ENCODE measurements at regions not wholly inside any gene's neighbourhood (a gene's known extent, or its start where the extent isn't known, plus 50 kb on each side); places are given as distances from the start of the nearest gene placed in this dataset.

GRCh38 chr5:147073098-147073497 is 161.7 kb upstream of the STK32A start:
- ChIA-PET POLR2A (no interaction called here), CTCF (no interaction called here)
- DNase-seq (ENCODE audit: low read depth) = no peak

GRCh38 chr5:147075187-147075586 is 159.6 kb upstream of the STK32A start:
- Histone ChIP-seq H3K36me3 (ENCODE audit: control insufficient read depth, insufficient read depth, low read length) (no peaks in the 10 kb centered on the region), H3K27me3 (ENCODE audit: control insufficient read depth, insufficient read depth, low read length) (no peaks in the 10 kb centered on the region), H3K4me3 (ENCODE audit: low read depth, low read length) (no peak overlapping the region)
- ChIA-PET POLR2A (no interaction called here), CTCF (interaction anchor here (1.2 to 2.0 kb wide), 2 partner anchors 9 to 23 kb away, joined by 3 to 5 read pairs; no protein-coding TSS in a partner anchor)
- no peak for DNase-seq (ENCODE audit: low read depth)
- TF ChIP-seq CTCF (IDR thresholded peaks at IDR 0.05; ENCODE audit: insufficient read depth, low read depth, low read length) = no peak

More at GRCh38 chr5:147073098-147073497, 161.7 kb upstream of the STK32A start:
- Histone ChIP-seq H3K36me3 (ENCODE audit: control insufficient read depth, insufficient read depth, low read length) (no peaks in the 10 kb centered on the region), H3K4me3 (ENCODE audit: low read depth, low read length) (no peak overlapping the region), H3K27me3 (ENCODE audit: control insufficient read depth, insufficient read depth, low read length) (no peaks in the 10 kb centered on the region)
- no peak for TF ChIP-seq CTCF (IDR thresholded peaks at IDR 0.05; ENCODE audit: insufficient read depth, low read depth, low read length)

GRCh38 chr5:147080391-147080790 is 154.4 kb upstream of the STK32A start:
- no peak for DNase-seq (ENCODE audit: low read depth)
- no peak overlapping the region for H3K4me3 ChIP-seq (ENCODE audit: low read depth, low read length)
- no peaks in the 10 kb centered on the region for H3K27me3 ChIP-seq (ENCODE audit: control insufficient read depth, insufficient read depth, low read length)
- ChIA-PET CTCF (no interaction called here), POLR2A (no interaction called here)
- TF ChIP-seq CTCF (IDR thresholded peaks at IDR 0.05; ENCODE audit: insufficient read depth, low read depth, low read length) = no peak
- H3K36me3 ChIP-seq (ENCODE audit: control insufficient read depth, insufficient read depth, low read length) = no peaks in the 10 kb centered on the region

- Histone ChIP-seq H3K36me3 (ENCODE audit: control insufficient read depth, insufficient read depth, low read length) (no peaks in the 10 kb centered on the region), H3K4me3 (ENCODE audit: low read depth, low read length) (no peak overlapping the region), H3K27me3 (ENCODE audit: control insufficient read depth, insufficient read depth, low read length) (no peaks in the 10 kb centered on the region)
- ChIA-PET POLR2A (no interaction called here), CTCF (no interaction called here)
- no peak for DNase-seq (ENCODE audit: low read depth)
- TF ChIP-seq CTCF (IDR thresholded peaks at IDR 0.05; ENCODE audit: insufficient read depth, low read depth, low read length) = no peak
These were observed 153.5 kb upstream of the STK32A start for GRCh38 chr5:147081311-147081764.

GRCh38 chr5:147084702-147085101 is 150.1 kb upstream of the STK32A start:
- Histone ChIP-seq H3K27me3 (ENCODE audit: control insufficient read depth, insufficient read depth, low read length) (no peaks in the 10 kb centered on the region), H3K4me3 (ENCODE audit: low read depth, low read length) (no peak overlapping the region), H3K36me3 (ENCODE audit: control insufficient read depth, insufficient read depth, low read length) (no peaks in the 10 kb centered on the region)
- POLR2A ChIA-PET = no interaction called here
- TF ChIP-seq CTCF (IDR thresholded peaks at IDR 0.05; ENCODE audit: insufficient read depth, low read depth, low read length) = no peak
- CTCF ChIA-PET = interaction anchor here (0.8 kb wide), 1 partner anchor 14 kb away, joined by 3 read pairs; no protein-coding TSS in a partner anchor
- DNase-seq (ENCODE audit: low read depth) = no peak

Measured in BJ (cell line).